Hepatocyte (in vitro differentiated cells): ENCODE measurements at regions not wholly inside any gene's neighbourhood (a gene's known extent, or its start where the extent isn't known, plus 50 kb on each side); places are given as distances from the start of the nearest gene placed in this dataset.

Experiments
- EZH2 ChIP-seq: fragments of 200-600 bp; sonication (generic); IDR thresholded peaks from 2 replicates; pipeline ENCODE4 v1.6.1; 2016; ENCODE audit warnings: antibody characterized with exemption, mild to moderate bottlenecking, borderline replicate concordance
- EZH2phosphoT487 ChIP-seq: fragments of 200-600 bp; sonication (generic); IDR thresholded peaks from one replicate; pipeline ENCODE4 v1.6.1; 2018; ENCODE audit warnings: antibody characterized with exemption, mild to moderate bottlenecking, low read depth, moderate library complexity; ENCODE audit not compliant: unreplicated experiment, severe bottlenecking
- TF ChIP-seq, protein P1 (sequence below): fragments of 200-600 bp; sonication (generic); IDR thresholded peaks from 2 replicates; pipeline ENCODE4 v1.5.1; 2016; ENCODE audit warnings: antibody characterized with exemption, mild to moderate bottlenecking; ENCODE audit not compliant: poor library complexity

DNA sequence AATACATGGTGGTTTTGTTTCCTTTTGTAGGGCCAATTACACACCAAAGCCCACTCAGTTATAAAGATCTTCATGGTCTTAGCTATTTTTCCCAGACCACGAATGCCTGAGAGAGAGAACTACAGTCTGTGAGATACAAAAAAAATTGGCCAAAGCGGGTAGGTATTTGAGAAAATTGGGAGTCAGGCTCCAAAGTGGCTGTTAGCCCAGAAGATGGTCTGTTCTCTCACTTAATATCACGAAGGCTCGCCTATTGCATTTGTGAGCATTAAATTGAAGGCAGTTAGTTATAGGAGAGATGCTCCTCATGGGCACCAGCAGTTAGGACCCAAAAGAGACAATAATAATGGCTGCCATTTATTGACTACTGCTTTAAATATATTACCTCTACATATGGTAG, 342.7 kb downstream of the PLPP3 start:
- TF ChIP-seq, protein P1, sequence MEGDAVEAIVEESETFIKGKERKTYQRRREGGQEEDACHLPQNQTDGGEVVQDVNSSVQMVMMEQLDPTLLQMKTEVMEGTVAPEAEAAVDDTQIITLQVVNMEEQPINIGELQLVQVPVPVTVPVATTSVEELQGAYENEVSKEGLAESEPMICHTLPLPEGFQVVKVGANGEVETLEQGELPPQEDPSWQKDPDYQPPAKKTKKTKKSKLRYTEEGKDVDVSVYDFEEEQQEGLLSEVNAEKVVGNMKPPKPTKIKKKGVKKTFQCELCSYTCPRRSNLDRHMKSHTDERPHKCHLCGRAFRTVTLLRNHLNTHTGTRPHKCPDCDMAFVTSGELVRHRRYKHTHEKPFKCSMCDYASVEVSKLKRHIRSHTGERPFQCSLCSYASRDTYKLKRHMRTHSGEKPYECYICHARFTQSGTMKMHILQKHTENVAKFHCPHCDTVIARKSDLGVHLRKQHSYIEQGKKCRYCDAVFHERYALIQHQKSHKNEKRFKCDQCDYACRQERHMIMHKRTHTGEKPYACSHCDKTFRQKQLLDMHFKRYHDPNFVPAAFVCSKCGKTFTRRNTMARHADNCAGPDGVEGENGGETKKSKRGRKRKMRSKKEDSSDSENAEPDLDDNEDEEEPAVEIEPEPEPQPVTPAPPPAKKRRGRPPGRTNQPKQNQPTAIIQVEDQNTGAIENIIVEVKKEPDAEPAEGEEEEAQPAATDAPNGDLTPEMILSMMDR: no peak
- no peak for TF ChIP-seq EZH2
- TF ChIP-seq EZH2phosphoT487: no peak
